Choroid plexus epithelial cell (primary cell): ENCODE measurements at regions not wholly inside any gene's neighbourhood (a gene's known extent, or its start where the extent isn't known, plus 50 kb on each side); places are given as distances from the start of the nearest gene placed in this dataset.

ENCODE experiments used
- DNase-seq: peaks from one replicate; pipeline ENCODE4 v3.0.0-alpha.2; 2010; ENCODE audit warnings: low read depth
- H3K4me3 ChIP-seq: 2 replicates; pipeline ENCODE4 v1.5.1; 2011; ENCODE audit warnings: low read depth, mild to moderate bottlenecking, control low read depth, low read length, moderate library complexity
- CTCF ChIP-seq: conservative IDR thresholded peaks from 2 replicates; pipeline ENCODE4 v1.5.1; 2011; ENCODE audit warnings: low read depth, mild to moderate bottlenecking, control low read depth, inconsistent platforms, low read length, moderate library complexity

DNA sequence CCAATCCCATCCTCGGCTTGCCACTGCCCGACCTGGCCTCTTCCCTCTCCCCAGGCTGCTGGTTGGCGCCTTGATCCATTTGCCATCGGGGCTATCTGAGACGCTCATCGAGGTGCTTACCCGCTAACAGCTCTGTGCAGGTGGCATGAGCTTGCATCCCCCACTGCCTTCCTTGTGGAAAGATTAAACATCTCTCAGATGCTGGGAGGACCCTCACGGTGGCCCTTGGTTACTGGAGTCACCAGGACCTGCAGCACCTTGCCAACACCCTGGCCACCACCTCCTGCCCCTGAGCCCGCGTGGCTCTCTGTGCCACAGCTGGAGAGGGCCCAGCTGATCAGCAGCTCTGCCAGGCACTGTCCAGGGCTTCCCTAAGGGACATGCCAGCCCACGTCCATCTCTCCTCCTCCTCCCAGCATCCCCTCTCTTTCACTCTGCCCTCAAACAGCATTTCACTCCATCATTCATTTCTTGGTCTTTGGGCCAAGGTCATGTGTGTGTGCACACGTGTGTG, 249.6 kb downstream of the RBFOX3 start:
- TF ChIP-seq CTCF = no peak
- DNase-seq = no peak
- no peak overlapping the region for H3K4me3 ChIP-seq

- TF ChIP-seq CTCF = no peak
- H3K4me3 ChIP-seq = no peak overlapping the region
- DNase-seq = no peak
Observed at GRCh38 chr17:79360196-79360595, 250.7 kb downstream of the RBFOX3 start.

- H3K4me3 ChIP-seq = no peak overlapping the region
- TF ChIP-seq CTCF = no peak
- no peak for DNase-seq
Observed at GRCh38 chr17:79356839-79357447, 253.9 kb downstream of the RBFOX3 start.

DNA sequence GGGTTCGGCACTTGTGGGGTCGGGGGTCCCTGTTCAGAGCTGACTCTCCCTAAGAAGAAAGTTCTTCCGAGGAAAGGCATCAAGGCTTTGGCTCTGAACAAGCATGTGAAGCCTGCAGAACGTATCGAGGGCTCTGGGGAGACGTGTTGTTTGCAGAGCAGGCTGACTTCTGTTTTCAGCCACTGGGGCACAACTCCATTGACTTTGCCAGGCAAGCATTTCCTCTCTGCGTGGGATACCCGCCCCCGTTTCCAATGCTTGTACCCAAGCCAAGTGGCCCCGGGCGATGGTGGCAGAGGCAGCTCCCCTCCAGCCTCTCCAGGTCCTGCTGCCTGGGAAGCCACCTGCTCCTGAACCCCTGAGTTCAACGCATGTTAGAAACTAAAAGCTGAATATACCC, 255.7 kb downstream of the RBFOX3 start:
- DNase-seq = no peak
- H3K4me3 ChIP-seq = no peak overlapping the region
- no peak for TF ChIP-seq CTCF

- DNase-seq = no peak
- no peak overlapping the region for H3K4me3 ChIP-seq
- no peak for TF ChIP-seq CTCF
Observed at GRCh38 chr17:79354173-79354820, 256.6 kb downstream of the RBFOX3 start.

DNA sequence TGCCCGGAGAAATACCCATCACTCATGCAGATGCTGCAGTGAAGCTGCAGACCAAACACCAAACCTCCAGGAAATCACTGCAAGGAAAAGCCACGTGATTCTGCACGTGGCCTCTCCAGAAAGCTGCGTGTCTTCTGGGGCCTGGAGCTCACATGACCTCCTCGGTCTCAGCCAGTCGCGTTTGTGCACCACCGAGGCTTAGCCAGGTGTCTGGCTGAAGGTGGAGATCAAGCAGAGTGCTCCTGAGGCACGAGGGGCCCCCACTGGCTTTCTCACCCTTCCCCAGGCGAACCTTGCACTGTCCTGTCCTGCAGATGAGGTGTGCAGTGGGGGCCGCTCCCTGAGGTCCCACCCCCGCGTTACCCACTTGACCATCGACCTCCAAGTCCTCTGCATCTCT, 257.3 kb downstream of the RBFOX3 start:
- no peak for TF ChIP-seq CTCF
- DNase-seq = no peak
- no peak overlapping the region for H3K4me3 ChIP-seq

DNA sequence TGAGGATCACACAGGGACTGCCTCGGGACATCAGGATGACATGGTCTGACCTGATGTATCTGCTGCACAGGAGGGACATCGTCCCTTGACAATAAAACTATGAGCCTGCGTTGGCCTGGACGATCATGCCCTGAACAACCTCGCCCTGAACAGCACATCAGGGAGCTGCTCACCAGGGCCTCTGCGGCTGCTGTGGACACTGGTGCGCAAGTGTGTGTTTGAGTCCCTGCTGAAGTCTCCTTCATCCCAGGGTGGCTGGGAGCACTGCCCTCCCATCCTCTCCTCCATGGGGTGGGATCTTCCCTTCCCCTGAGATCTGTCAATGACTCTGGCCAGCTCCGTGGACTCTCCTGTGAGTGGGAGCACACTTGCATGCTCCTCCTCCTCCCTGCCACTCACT, 257.8 kb downstream of the RBFOX3 start:
- no peak overlapping the region for H3K4me3 ChIP-seq
- DNase-seq = no peak
- no peak for TF ChIP-seq CTCF
